WTC11 (cell line): ENCODE measurements at regions not wholly inside any gene's neighbourhood (a gene's known extent, or its start where the extent isn't known, plus 50 kb on each side); places are given as distances from the start of the nearest gene placed in this dataset.

ENCODE experiments used
- FOXJ3 ChIP-seq: sonication (generic); formaldehyde crosslinking; IDR thresholded peaks from 2 replicates; pipeline ENCODE4 v1.9.0; 2021; ENCODE audit warnings: missing genetic modification reagents, mild to moderate bottlenecking, borderline replicate concordance
- TCF7 ChIP-seq: sonication (generic); formaldehyde crosslinking; IDR thresholded peaks from 2 replicates; pipeline ENCODE4 v1.8.0; 2022; ENCODE audit warnings: mild to moderate bottlenecking, low read depth, missing genetic modification reagents, moderate library complexity
- TEAD1 ChIP-seq: sonication (generic); formaldehyde crosslinking; IDR thresholded peaks from 2 replicates; pipeline ENCODE4 v1.8.0; 2022; ENCODE audit warnings: mild to moderate bottlenecking, missing genetic modification reagents
- ZNF423 ChIP-seq: fragments of 250-450 bp; sonication (Bioruptor Pico); IDR thresholded peaks from 2 replicates; pipeline ENCODE4 v2.1.2; 2022; ENCODE audit warnings: mild to moderate bottlenecking, moderate library complexity
- TF ChIP-seq, protein P1 (sequence below): fragments of 200-600 bp; IDR thresholded peaks from 2 replicates; pipeline ENCODE4 v1.8.0; 2022; ENCODE audit warnings: antibody characterized with exemption
- TF ChIP-seq, protein P2 (sequence below): sonication (generic); formaldehyde crosslinking; IDR thresholded peaks from 2 replicates; pipeline ENCODE4 v1.8.1; 2022; ENCODE audit warnings: low read depth, missing genetic modification reagents, borderline replicate concordance
- TF ChIP-seq, protein P3 (sequence below): sonication (generic); formaldehyde crosslinking; IDR thresholded peaks from 2 replicates; pipeline ENCODE4 v1.8.1; 2022; ENCODE audit warnings: low read depth, mild to moderate bottlenecking, moderate library complexity, missing genetic modification reagents, borderline replicate concordance
- TF ChIP-seq, protein P4 (sequence below): sonication (generic); formaldehyde crosslinking; IDR thresholded peaks from 2 replicates; pipeline ENCODE4 v1.8.1; 2023; ENCODE audit warnings: mild to moderate bottlenecking, missing genetic modification reagents, borderline replicate concordance
- TF ChIP-seq, protein P5 (sequence below): fragments of 250-450 bp; sonication (Bioruptor Pico); IDR thresholded peaks from 2 replicates; pipeline ENCODE4 v1.9.0; 2021; ENCODE audit warnings: mild to moderate bottlenecking, borderline replicate concordance

DNA sequence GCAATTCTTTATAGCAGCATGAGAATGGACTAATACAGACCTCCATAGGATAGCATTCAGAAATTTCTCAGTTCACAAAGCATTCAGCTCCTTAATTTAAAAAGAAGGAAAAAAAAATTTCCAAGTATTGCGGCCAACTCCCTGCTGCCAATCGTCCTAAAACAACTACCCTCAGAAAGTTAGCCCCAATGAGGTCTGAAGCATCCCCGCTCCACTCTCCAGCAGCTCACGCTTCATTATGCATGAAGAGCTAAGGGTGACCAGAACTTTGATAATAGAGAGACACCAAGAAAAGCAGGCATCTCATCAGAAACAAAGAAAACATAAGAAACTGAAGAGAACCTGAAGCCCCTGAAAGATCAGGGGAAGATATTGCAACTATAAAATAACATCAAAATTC lies 172.8 kb upstream of the NUDT4 start:
- TF ChIP-seq, protein P1, sequence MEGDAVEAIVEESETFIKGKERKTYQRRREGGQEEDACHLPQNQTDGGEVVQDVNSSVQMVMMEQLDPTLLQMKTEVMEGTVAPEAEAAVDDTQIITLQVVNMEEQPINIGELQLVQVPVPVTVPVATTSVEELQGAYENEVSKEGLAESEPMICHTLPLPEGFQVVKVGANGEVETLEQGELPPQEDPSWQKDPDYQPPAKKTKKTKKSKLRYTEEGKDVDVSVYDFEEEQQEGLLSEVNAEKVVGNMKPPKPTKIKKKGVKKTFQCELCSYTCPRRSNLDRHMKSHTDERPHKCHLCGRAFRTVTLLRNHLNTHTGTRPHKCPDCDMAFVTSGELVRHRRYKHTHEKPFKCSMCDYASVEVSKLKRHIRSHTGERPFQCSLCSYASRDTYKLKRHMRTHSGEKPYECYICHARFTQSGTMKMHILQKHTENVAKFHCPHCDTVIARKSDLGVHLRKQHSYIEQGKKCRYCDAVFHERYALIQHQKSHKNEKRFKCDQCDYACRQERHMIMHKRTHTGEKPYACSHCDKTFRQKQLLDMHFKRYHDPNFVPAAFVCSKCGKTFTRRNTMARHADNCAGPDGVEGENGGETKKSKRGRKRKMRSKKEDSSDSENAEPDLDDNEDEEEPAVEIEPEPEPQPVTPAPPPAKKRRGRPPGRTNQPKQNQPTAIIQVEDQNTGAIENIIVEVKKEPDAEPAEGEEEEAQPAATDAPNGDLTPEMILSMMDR: no peak
- TF ChIP-seq, protein P2, sequence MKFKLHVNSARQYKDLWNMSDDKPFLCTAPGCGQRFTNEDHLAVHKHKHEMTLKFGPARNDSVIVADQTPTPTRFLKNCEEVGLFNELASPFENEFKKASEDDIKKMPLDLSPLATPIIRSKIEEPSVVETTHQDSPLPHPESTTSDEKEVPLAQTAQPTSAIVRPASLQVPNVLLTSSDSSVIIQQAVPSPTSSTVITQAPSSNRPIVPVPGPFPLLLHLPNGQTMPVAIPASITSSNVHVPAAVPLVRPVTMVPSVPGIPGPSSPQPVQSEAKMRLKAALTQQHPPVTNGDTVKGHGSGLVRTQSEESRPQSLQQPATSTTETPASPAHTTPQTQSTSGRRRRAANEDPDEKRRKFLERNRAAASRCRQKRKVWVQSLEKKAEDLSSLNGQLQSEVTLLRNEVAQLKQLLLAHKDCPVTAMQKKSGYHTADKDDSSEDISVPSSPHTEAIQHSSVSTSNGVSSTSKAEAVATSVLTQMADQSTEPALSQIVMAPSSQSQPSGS (CRISPR knock-in tag): no peak
- TF ChIP-seq, protein P3, sequence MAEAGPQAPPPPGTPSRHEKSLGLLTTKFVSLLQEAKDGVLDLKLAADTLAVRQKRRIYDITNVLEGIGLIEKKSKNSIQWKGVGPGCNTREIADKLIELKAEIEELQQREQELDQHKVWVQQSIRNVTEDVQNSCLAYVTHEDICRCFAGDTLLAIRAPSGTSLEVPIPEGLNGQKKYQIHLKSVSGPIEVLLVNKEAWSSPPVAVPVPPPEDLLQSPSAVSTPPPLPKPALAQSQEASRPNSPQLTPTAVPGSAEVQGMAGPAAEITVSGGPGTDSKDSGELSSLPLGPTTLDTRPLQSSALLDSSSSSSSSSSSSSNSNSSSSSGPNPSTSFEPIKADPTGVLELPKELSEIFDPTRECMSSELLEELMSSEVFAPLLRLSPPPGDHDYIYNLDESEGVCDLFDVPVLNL (CRISPR knock-in tag): no peak
- TF ChIP-seq ZNF423 (CRISPR knock-in tag): no peak
- TF ChIP-seq, protein P4, sequence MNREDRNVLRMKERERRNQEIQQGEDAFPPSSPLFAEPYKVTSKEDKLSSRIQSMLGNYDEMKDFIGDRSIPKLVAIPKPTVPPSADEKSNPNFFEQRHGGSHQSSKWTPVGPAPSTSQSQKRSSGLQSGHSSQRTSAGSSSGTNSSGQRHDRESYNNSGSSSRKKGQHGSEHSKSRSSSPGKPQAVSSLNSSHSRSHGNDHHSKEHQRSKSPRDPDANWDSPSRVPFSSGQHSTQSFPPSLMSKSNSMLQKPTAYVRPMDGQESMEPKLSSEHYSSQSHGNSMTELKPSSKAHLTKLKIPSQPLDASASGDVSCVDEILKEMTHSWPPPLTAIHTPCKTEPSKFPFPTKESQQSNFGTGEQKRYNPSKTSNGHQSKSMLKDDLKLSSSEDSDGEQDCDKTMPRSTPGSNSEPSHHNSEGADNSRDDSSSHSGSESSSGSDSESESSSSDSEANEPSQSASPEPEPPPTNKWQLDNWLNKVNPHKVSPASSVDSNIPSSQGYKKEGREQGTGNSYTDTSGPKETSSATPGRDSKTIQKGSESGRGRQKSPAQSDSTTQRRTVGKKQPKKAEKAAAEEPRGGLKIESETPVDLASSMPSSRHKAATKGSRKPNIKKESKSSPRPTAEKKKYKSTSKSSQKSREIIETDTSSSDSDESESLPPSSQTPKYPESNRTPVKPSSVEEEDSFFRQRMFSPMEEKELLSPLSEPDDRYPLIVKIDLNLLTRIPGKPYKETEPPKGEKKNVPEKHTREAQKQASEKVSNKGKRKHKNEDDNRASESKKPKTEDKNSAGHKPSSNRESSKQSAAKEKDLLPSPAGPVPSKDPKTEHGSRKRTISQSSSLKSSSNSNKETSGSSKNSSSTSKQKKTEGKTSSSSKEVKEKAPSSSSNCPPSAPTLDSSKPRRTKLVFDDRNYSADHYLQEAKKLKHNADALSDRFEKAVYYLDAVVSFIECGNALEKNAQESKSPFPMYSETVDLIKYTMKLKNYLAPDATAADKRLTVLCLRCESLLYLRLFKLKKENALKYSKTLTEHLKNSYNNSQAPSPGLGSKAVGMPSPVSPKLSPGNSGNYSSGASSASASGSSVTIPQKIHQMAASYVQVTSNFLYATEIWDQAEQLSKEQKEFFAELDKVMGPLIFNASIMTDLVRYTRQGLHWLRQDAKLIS (CRISPR knock-in tag): no peak
- no peak for TF ChIP-seq TCF7
- TF ChIP-seq FOXJ3: no peak
- TF ChIP-seq TEAD1: no peak
- TF ChIP-seq, protein P5, sequence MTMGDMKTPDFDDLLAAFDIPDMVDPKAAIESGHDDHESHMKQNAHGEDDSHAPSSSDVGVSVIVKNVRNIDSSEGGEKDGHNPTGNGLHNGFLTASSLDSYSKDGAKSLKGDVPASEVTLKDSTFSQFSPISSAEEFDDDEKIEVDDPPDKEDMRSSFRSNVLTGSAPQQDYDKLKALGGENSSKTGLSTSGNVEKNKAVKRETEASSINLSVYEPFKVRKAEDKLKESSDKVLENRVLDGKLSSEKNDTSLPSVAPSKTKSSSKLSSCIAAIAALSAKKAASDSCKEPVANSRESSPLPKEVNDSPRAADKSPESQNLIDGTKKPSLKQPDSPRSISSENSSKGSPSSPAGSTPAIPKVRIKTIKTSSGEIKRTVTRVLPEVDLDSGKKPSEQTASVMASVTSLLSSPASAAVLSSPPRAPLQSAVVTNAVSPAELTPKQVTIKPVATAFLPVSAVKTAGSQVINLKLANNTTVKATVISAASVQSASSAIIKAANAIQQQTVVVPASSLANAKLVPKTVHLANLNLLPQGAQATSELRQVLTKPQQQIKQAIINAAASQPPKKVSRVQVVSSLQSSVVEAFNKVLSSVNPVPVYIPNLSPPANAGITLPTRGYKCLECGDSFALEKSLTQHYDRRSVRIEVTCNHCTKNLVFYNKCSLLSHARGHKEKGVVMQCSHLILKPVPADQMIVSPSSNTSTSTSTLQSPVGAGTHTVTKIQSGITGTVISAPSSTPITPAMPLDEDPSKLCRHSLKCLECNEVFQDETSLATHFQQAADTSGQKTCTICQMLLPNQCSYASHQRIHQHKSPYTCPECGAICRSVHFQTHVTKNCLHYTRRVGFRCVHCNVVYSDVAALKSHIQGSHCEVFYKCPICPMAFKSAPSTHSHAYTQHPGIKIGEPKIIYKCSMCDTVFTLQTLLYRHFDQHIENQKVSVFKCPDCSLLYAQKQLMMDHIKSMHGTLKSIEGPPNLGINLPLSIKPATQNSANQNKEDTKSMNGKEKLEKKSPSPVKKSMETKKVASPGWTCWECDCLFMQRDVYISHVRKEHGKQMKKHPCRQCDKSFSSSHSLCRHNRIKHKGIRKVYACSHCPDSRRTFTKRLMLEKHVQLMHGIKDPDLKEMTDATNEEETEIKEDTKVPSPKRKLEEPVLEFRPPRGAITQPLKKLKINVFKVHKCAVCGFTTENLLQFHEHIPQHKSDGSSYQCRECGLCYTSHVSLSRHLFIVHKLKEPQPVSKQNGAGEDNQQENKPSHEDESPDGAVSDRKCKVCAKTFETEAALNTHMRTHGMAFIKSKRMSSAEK (CRISPR knock-in tag): no peak
